ENCODE measurements at regions not wholly inside any gene's neighbourhood (a gene's known extent, or its start where the extent isn't known, plus 50 kb on each side); places are given as distances from the start of the nearest gene placed in this dataset.

DNA sequence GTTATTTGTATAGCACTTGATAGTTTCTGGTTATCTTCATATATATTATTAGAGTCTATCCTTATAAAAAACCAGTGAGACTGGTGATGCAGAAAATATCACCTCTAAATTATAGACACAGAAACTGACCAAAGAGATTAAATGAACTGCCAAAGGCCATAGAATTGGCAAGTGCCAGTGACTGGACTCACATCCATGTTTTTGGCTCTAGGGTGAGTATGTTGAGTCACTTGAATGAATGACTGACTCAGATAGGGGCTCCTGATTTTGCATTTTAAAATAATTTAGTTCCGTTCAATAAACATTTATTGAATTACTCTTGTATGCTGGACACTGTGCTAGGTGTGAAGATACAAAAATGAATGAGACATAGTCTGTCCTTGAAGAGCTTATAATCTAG lies 70.7 kb downstream of the NR2F1 start:
- no peak for DNase-seq (ENCODE audit: low read depth, low spot score)
- ChIA-PET CTCF (no interaction called here), POLR2A (no interaction called here)
- TF ChIP-seq, protein P1, sequence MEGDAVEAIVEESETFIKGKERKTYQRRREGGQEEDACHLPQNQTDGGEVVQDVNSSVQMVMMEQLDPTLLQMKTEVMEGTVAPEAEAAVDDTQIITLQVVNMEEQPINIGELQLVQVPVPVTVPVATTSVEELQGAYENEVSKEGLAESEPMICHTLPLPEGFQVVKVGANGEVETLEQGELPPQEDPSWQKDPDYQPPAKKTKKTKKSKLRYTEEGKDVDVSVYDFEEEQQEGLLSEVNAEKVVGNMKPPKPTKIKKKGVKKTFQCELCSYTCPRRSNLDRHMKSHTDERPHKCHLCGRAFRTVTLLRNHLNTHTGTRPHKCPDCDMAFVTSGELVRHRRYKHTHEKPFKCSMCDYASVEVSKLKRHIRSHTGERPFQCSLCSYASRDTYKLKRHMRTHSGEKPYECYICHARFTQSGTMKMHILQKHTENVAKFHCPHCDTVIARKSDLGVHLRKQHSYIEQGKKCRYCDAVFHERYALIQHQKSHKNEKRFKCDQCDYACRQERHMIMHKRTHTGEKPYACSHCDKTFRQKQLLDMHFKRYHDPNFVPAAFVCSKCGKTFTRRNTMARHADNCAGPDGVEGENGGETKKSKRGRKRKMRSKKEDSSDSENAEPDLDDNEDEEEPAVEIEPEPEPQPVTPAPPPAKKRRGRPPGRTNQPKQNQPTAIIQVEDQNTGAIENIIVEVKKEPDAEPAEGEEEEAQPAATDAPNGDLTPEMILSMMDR (IDR thresholded peaks at IDR 0.05; ENCODE audit: insufficient read depth, low read length, missing control alignments), result no peak
- H3K4me3 ChIP-seq (ENCODE audit: low read depth, low read length), result no peak overlapping the region

DNA sequence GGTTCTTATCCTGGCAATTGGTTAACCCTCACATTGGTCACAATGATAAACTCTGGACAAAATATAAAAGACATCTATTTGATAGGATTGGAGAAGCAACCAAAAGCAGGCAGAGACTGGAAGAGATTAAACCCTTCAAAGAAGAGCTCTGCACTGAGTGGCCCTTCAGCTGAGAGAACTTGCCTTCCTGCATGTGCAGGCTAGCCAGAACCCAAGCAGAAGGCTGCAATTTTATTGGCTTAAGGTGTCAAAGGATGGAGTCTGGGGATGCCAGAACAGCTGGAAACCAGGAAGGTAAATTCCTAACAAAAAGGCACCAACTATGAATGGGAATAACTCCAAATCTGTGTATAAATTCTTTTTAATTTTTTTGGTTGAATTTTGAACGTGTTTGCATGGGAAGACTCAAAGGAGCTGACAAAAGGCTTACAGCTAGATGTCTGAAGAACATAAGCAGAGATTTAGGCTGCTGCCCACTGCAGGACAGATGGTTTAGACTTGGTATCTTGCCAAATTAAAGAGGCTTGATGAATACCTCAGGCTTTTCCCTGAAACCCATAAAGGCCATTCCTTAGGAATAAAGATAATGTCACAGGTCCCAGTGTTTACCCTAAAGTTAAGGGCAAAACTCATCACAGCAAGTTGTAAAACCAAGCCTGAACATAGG lies 66.3 kb downstream of the NR2F1 start:
- no peak for DNase-seq (ENCODE audit: low read depth, low spot score)
- CTCF ChIA-PET, result no interaction called here
- TF ChIP-seq, protein P1 (IDR thresholded peaks at IDR 0.05; ENCODE audit: insufficient read depth, low read length, missing control alignments), result no peak
- no peak overlapping the region for H3K4me3 ChIP-seq (ENCODE audit: low read depth, low read length)
- POLR2A ChIA-PET, result no interaction called here

DNA sequence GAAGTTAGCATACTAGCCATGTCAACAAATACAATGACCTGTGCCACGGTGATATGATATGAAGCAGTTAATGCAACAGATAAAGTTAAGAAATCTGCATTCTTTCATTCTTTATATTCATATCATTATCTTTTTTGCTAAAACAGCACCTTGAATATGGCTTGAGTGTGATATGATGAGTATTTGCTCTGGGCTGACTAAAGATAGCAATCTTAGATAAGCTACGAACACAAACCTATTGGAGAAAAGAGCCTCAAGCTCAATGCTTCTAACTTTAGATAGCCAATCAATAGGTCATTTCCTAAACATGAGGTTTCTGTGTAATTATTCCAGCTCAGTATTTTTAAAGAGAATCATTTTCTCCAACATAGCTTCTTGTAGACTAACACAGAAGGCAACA lies 61.7 kb downstream of the NR2F1 start:
- CTCF ChIA-PET, result no interaction called here
- TF ChIP-seq, protein P1 (IDR thresholded peaks at IDR 0.05; ENCODE audit: insufficient read depth, low read length, missing control alignments), result no peak
- no peak for DNase-seq (ENCODE audit: low read depth, low spot score)

More for the DNA sequence above, 61.7 kb downstream of the NR2F1 start:
- no peak overlapping the region for H3K4me3 ChIP-seq (ENCODE audit: low read depth, low read length)
- POLR2A ChIA-PET, result no interaction called here

All from AG04449 (cell line).